Amniotic stem cell (primary cell): ENCODE measurements at regions not wholly inside any gene's neighbourhood (a gene's known extent, or its start where the extent isn't known, plus 50 kb on each side); places are given as distances from the start of the nearest gene placed in this dataset.
"Not testable (repeated sequence)": the region's sequence is repeated elsewhere in the genome, so short reads cannot be mapped to it uniquely, and the experiment has no call there.

ENCODE experiments used
- DNase-seq: peaks from one replicate; lab custom pipeline; 2025; lab: John Stamatoyannopoulos, UW

DNA sequence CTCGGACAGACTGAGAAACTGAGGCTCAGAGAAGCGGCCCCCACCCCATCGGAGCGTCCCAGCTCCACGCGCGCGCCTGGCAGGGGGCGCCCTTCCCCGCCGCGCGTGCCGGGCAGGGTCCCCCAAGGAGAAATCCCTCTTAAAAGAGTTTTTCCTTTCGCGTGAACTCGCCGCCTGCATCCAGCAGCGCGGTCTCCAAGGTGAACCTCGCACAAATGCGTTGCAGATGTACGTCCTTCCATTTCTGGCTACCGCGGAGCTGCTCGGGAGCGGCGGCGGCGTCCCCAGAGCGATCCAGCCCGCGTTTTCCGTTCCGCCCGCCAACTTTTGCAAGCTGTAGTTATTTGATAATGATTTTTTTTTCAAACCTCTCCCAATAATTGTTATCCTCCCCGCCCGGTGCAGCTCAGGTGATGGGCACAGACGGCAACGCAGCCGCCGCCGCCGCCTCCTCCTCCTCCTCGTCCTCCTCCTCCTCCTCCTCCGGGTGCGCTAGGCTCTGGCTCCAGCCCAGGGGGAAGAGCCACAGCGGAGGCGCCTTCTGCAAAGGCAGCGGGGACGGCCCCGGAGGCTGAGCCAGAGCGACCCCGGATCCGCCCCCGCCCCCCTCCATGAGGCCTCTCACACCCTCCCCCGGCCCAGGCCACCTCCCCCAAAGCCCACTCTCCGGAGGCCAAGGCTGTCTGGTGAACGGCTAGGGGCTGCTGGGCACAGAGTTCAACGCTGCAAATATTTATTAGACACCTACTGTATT, 74.0 kb upstream of the CUX1 start:
- no peak for DNase-seq

DNA sequence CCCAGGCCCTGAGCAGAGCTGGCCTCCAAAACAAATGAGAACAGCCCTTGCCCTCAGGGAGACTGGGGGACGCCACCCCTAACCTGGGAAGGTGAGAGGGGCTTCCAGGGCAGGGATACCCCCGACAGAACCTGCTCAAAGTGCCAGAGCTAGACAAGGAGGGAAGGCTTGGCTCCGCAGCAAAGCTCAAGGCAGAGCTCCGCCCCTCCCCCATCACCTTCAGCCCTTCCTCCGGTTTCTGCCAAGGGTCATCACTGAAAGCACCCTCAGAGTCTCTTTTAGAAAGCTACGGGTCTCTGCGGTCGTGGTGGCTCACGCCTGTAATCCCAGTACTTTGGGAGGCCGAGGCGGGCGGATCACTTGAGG, 73.4 kb upstream of the CUX1 start:
- no peak for DNase-seq

DNA sequence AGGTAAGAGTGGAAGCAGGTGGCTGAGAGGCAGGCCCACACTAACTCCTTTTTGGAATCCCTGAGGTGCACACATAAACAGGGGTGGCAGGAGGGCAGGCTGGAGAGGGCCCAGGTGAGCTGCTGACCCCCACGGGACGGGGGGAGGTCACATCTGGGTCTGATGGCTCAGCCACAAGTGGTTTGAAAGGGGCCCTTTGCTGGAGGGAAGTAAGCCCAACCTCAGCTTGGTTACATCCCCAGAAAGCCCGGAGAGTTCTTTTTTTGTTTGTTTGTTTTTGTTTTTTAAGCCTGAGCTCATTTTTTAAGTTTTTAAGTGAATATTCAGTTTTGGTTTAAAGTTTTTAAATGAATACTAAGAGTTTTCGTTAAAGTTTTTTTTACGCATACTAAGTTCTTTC, 72.8 kb upstream of the CUX1 start:
- no peak for DNase-seq

DNA sequence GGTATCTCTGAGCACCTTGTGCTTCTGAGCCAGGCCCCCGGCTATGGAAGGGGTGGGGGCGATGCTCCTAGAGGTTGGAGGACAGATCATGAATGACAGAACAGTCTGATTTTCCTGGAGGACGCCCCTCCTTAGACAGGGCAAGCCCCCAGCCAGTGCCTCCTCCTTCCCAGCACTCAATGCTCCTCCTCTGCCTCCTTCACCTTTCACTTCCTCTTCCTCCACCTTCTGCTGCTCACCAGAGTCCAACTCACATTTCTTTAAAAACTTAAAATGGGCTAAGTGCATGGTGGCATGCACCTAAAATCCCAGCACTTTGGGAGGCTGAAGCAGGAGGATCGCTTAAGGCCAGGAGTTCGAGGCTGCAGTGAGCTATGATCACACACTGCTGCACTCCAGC, 71.1 kb upstream of the CUX1 start:
- DNase-seq = no peak

DNA sequence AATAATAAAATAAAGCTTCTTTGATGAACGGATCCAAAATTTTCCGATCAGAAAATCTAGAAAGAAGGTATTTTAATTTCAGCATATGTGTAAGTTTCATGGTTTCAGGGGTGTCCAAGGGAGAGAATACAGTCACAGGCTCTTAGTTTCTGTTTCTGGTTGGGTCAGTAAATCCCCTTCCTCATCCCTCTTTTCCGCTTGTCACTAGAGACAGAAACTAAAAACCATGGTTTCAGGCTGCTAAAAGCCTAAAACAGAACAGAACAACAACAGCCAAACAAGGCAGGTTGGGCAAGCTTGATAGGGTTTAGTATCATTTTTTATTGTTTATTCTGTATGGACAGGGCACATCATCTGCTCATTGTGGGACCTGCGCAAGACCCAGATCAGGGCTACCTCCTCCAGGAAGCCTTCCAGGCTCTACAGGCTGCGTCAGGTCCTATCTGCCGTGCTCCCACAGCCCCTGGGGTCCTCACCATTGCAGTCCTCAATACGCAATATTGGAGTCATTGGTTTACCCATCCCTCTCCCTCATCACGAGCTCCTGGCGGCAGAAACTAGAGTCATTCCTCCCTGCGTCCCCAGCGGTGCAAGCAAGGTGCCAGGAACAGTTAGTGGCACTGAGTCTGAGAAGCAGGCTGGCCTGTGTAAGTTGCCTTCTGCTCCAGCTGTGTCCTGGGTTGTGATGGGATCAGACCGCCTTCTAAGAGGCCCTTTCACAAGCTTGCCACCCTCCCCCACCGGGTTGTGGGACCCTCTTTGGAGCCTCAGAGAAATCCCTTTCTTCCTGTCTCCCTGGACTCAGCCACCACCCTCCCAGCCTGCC, 70.2 kb upstream of the CUX1 start:
- no peak for DNase-seq

DNA sequence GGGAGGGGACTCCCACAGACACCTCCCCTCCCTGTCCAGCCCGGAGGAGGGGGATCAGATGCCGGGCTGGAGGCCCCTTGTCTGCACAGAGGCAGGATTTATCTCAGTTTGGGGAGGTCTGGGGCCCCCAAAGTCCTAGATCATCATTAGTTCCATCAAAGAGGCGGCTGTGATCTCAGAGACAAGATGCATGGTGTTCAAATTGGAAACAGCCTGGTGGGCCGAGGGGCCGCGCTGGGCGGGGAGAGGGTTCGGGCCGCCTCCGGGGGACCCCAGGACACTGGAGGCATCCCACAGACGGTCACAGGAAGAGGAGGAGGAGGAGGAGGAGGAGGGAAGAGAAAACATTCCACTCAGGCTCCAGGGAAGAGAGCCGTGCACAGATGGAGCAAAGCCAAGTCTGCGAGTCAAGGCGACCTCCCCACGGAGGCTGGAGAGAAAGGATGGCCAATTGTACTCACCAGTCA, 69.5 kb upstream of the CUX1 start:
- DNase-seq = no peak

DNA sequence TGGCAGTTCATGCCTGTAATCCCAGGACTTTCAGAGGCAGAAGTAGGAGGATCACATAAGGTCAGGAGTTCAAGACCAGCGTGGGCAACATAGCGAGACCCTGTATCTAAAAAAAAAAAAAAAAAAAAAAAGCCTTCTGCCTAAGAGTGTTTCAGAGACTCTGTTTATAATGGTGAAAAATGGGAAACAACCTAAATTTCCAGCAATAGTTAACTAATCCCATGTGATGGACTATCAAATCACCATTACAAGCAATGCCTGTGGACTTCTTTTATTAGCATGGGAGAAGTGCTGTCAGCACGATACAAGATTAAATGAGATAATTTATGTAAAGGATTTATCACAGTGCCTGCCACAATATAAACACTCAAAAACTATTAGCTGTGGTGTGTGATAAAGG, 67.5 kb upstream of the CUX1 start:
- DNase-seq = no peak

DNA sequence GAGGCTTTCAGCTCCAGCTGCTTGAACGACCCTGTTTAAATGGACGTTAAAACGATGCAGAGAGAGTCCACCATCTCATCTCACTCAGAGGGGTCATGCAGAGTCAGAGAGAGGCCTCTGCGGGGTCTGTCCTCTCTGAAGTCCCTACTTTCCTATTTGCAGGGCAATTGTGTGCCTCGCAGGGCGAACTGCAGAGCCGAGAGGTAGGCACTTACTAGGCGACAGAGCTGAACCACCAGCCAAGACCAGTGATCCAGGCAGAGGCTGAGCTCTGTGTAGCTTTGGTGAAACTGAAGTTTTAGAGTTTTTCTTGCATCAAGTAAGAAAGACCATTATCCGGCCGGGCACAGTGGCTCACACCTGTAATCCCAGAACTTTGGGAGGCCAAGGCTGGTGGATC, 64.1 kb upstream of the CUX1 start:
- no peak for DNase-seq

DNA sequence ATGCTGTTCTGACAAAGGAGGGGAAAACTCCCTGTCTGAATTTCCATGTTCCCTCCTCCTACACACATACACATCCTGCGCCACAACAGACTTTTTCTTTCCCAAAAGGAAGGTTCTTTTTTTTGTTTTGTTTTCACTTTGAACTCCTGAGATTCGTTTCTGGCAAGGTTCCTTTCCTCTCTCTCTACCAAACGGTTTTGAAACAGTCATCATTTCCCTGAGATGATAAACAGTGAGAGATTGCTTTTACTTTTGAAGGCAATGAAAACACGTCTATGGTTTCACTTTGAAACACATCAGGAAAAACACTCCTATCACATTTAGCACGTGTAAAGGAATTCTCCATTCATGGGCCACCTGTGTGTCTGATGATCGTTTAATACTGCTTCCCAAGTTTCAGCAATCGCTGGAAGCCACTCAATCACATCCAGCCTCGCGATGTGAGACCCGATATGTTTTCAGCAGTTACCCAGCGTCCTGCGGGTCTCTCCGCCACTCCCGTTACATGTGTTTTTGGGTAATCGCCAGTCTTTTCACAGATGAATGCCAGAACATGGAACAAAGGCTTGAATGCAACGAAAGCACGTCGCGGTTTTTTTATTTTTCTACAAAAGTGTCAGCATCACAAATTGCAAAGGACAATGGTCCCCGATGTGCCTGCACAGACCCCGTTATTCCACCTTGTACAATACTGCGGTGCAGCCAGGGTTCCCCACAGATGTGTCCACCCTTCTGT, 62.8 kb upstream of the CUX1 start:
- DNase-seq = no peak

DNA sequence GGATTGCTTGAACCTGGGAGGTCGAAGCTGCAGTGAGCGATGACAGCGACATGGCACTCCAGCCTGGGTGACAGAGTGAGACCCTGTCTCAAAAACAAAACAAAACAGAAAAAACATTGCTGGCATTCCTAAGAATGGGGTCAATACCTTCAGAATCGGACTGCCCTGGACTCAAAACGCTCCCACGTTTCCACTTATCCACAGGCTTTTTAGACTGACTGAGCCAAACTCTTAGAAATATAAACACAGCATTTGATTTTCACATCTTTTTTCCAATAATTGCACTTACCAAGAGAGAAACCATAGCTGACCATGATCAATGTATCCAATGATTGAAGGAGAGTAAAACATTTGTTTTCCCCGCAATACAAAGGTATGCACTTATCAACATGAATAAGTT, 59.5 kb upstream of the CUX1 start:
- DNase-seq = no peak

DNA sequence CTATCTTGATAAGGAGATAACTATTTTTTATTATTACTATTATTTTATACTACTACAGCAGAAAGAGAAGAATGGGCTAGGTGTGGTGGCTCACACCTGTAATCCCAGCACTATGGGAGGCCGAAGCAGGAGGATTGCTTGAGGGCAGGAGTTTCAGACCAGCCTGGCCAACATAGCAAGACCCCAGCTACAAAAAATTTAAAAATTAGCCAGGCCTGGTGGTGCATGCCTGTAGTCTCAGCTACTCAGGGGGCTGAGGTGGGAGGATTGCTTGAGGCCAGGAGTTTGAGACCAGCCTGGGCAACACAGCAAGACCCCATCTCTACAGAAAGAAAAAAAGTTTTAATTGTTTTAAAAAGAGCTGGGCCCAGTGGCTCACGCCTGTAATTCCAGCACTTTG, 58.9 kb upstream of the CUX1 start:
- not testable (repeated sequence) for DNase-seq

DNA sequence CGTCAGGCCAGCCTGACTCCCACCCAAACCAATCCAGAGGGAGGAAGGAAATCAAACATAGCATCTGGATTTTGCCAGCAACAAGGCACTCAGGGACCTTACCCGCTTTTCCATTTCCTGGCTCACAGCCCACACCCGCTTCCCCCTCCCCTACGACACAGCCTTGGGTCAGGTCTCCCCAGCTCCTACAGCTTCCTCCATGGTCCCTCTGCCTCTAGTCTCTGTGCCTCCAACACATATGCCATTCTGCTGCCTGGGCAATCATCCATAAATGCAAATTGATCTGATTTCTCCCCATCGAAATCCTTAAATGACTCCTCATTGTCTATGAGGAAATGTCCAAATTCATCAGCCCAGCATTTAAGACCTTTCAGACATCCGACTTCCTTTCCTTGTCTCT, 53.2 kb upstream of the CUX1 start:
- DNase-seq = no peak

DNA sequence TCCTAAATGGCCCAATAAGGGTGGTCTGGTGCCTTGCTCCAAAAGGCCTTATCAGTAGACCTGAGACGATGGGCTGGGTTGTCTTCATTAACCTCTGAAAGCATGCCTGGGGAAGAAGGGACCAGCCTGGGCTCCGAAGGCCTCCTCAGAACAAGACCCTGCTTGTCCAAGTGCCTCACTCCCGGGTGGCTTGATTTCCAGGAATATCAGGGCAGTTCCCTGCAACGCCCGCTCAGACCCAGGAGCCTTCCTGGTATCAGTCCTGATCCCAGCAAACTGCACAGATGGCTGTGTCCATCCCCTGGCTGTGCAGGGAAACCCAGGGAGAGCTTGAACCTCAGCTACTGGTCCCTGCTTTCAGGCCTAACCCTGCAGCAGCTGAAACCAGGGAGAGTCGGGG, 49.9 kb upstream of the CUX1 start:
- DNase-seq = no peak
